K562 (cell line): ENCODE measurements at regions not wholly inside any gene's neighbourhood (a gene's known extent, or its start where the extent isn't known, plus 50 kb on each side); places are given as distances from the start of the nearest gene placed in this dataset.

Experiments
- ETV5 ChIP-seq: sonication (generic); formaldehyde crosslinking; IDR thresholded peaks from 2 replicates; pipeline ENCODE4 v1.4.0; 2020; ENCODE audit warnings: low read depth, mild to moderate bottlenecking, missing genetic modification reagents
- HDAC3 ChIP-seq: fragments of 450-650 bp; IDR thresholded peaks from 2 replicates; pipeline ENCODE4 v1.6.1; 2018; ENCODE audit warnings: borderline replicate concordance, mild to moderate bottlenecking, moderate library complexity; ENCODE audit not compliant: partially characterized antibody
- KLF10 ChIP-seq: fragments of 250-450 bp; sonication (Bioruptor Pico); IDR thresholded peaks from 2 replicates; pipeline ENCODE4 v1.6.1; 2021; ENCODE audit warnings: matching md5 sums
- KLF16 ChIP-seq: IDR thresholded peaks from 2 replicates; pipeline ENCODE4 v1.6.1; 2016; ENCODE audit warnings: antibody characterized with exemption
- MYBL2 ChIP-seq, 2 experiments: fragments of 450-650 bp in 1 of 2; sonication (generic) in 1 of 2; formaldehyde crosslinking in 1 of 2; IDR thresholded peaks; 2 replicates each; pipeline versions ENCODE4 v1.6.1 to v1.8.1; 2017 to 2022; ENCODE audit warnings: borderline replicate concordance in 1 of 2, inconsistent platforms in 1 of 2, low read depth in 1 of 2, mild to moderate bottlenecking in 1 of 2, missing genetic modification reagents in 1 of 2, moderate library complexity in 1 of 2
- TF ChIP-seq, protein P1 (sequence below), 2 experiments: fragments of 450-650 bp; conservative IDR thresholded peaks; 2 replicates each; pipeline ENCODE4 v1.6.1; 2017; ENCODE audit warnings: mild to moderate bottlenecking in 2 of 2, moderate library complexity in 2 of 2
- TF ChIP-seq, protein P2 (sequence below): fragments of 450-650 bp; IDR thresholded peaks from 2 replicates; pipeline ENCODE4 v1.6.1; 2016; ENCODE audit warnings: low read depth

DNA sequence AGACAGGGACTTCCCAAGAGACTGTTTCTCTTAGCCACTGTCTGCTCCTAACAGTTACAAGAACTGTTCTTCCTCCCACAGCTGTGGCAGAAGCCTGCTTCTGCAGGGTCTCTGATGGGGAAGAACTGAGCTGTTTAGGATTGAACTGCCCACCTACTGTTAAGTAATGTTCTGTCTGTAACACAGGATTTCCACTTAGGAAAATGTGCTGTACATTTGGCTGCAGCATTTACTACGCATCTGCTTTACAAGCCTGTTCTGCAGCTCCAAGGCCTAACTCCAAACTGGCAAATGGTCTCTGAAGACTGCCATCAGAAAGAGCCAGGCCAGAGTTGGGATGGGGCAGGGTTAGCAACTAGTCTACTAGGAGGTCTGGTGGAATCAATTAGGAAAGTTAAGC, 87.8 kb upstream of the UPP2 start (continued):
- TF ChIP-seq, protein P1, sequence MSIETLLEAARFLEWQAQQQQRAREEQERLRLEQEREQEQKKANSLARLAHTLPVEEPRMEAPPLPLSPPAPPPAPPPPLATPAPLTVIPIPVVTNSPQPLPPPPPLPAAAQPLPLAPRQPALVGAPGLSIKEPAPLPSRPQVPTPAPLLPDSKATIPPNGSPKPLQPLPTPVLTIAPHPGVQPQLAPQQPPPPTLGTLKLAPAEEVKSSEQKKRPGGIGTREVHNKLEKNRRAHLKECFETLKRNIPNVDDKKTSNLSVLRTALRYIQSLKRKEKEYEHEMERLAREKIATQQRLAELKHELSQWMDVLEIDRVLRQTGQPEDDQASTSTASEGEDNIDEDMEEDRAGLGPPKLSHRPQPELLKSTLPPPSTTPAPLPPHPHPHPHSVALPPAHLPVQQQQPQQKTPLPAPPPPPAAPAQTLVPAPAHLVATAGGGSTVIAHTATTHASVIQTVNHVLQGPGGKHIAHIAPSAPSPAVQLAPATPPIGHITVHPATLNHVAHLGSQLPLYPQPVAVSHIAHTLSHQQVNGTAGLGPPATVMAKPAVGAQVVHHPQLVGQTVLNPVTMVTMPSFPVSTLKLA (conservative IDR thresholded peaks at IDR 0.05), result no peak
- TF ChIP-seq ETV5 (CRISPR knock-in tag) (no peak), KLF16 (no peak), MYBL2 (IDR thresholded peaks at IDR 0.05; ENCODE audit: low read depth) (no peak), MYBL2 (CRISPR knock-in tag; IDR thresholded peaks at IDR 0.05; ENCODE audit: borderline replicate concordance) (no peak), HDAC3 (no peak), KLF10 (CRISPR knock-in tag) (no peak)
- TF ChIP-seq, protein P2, sequence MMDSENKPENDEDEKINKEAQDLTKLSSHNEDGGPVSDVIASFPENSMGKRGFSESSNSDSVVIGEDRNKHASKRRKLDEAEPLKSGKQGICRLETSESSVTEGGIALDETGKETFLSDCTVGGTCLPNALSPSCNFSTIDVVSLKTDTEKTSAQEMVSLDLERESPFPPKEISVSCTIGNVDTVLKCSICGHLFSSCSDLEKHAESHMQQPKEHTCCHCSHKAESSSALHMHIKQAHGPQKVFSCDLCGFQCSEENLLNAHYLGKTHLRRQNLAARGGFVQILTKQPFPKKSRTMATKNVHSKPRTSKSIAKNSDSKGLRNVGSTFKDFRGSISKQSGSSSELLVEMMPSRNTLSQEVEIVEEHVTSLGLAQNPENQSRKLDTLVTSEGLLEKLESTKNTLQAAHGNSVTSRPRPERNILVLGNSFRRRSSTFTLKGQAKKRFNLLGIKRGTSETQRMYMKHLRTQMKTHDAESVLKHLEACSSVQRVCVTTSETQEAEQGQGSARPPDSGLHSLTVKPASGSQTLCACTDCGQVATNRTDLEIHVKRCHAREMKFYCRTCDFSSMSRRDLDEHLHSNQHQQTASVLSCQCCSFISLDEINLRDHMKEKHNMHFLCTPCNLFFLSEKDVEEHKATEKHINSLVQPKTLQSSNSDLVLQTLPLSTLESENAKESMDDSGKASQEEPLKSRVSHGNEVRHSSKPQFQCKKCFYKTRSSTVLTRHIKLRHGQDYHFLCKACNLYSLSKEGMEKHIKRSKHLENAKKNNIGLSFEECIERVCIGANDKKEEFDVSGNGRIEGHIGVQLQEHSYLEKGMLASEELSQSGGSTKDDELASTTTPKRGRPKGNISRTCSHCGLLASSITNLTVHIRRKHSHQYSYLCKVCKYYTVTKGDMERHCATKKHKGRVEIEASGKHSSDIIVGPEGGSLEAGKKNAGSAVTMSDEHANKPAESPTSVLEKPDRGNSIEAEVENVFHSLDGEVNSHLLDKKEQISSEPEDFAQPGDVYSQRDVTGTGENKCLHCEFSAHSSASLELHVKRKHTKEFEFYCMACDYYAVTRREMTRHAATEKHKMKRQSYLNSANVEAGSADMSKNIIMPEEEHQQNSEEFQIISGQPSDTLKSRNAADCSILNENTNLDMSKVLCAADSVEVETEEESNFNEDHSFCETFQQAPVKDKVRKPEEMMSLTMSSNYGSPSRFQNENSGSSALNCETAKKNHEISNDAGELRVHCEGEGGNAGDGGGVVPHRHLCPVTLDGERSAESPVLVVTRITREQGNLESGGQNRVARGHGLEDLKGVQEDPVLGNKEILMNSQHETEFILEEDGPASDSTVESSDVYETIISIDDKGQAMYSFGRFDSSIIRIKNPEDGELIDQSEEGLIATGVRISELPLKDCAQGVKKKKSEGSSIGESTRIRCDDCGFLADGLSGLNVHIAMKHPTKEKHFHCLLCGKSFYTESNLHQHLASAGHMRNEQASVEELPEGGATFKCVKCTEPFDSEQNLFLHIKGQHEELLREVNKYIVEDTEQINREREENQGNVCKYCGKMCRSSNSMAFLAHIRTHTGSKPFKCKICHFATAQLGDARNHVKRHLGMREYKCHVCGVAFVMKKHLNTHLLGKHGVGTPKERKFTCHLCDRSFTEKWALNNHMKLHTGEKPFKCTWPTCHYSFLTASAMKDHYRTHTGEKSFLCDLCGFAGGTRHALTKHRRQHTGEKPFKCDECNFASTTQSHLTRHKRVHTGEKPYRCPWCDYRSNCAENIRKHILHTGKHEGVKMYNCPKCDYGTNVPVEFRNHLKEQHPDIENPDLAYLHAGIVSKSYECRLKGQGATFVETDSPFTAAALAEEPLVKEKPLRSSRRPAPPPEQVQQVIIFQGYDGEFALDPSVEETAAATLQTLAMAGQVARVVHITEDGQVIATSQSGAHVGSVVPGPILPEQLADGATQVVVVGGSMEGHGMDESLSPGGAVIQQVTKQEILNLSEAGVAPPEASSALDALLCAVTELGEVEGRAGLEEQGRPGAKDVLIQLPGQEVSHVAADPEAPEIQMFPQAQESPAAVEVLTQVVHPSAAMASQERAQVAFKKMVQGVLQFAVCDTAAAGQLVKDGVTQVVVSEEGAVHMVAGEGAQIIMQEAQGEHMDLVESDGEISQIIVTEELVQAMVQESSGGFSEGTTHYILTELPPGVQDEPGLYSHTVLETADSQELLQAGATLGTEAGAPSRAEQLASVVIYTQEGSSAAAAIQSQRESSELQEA, result no peak
- TF ChIP-seq, all 486 proteins: peak for 0
